GM19372 (cell line): ENCODE measurements at regions not wholly inside any gene's neighbourhood (a gene's known extent, or its start where the extent isn't known, plus 50 kb on each side); places are given as distances from the start of the nearest gene placed in this dataset.

Source experiments
- ATAC-seq: cut with Tn5 transposase; IDR thresholded peaks from one replicate; pipeline ENCODE4 v1.9.1; 2021; ENCODE audit warnings: mild to moderate bottlenecking, low read depth, moderate library complexity; ENCODE audit not compliant: unreplicated experiment

- no peak for ATAC-seq
Measured at GRCh38 chr10:56782503-56782902, 421.4 kb upstream of the ZWINT start.

GRCh38 chr10:56771343-56771742, 410.3 kb upstream of the ZWINT start:
- ATAC-seq = no peak

GRCh38 chr10:56763090-56763489, 402.0 kb upstream of the ZWINT start:
- ATAC-seq = no peak

GRCh38 chr10:56745490-56745889, 384.4 kb upstream of the ZWINT start:
- ATAC-seq = no peak

- ATAC-seq = no peak
Measured at GRCh38 chr10:56728349-56728748, 367.3 kb upstream of the ZWINT start.

GRCh38 chr10:56722912-56723311, 361.9 kb upstream of the ZWINT start:
- no peak for ATAC-seq

GRCh38 chr10:56715262-56715661, 354.2 kb upstream of the ZWINT start:
- no peak for ATAC-seq

GRCh38 chr10:56698506-56698905, 337.4 kb upstream of the ZWINT start:
- no peak for ATAC-seq

GRCh38 chr10:56679578-56679977, 318.5 kb upstream of the ZWINT start:
- no peak for ATAC-seq

- peak; percentile 93 for ATAC-seq
Measured at GRCh38 chr10:56662765-56663447, 301.8 kb upstream of the ZWINT start.

- ATAC-seq = no peak
Measured at GRCh38 chr10:56653289-56653688, 292.2 kb upstream of the ZWINT start.

- no peak for ATAC-seq
Measured at GRCh38 chr10:56646329-56647111, 285.5 kb upstream of the ZWINT start.

GRCh38 chr10:56633876-56634452, 272.9 kb upstream of the ZWINT start:
- peak; percentile 97 for ATAC-seq

GRCh38 chr10:56632537-56632936, 271.5 kb upstream of the ZWINT start:
- no peak for ATAC-seq

- ATAC-seq = peak; percentile 66
Measured at GRCh38 chr10:56624082-56624481, 263.0 kb upstream of the ZWINT start.

- no peak for ATAC-seq
Measured at GRCh38 chr10:56623064-56623463, 262.0 kb upstream of the ZWINT start.

GRCh38 chr10:56622335-56622973, 261.4 kb upstream of the ZWINT start:
- ATAC-seq = peak; percentile 61

- no peak for ATAC-seq
Measured at GRCh38 chr10:56606202-56606601, 245.1 kb upstream of the ZWINT start.

- no peak for ATAC-seq
Measured at GRCh38 chr10:56605051-56605450, 244.0 kb upstream of the ZWINT start.

GRCh38 chr10:56604624-56605023, 243.6 kb upstream of the ZWINT start:
- ATAC-seq = no peak

- no peak for ATAC-seq
Measured at GRCh38 chr10:56599201-56599600, 238.1 kb upstream of the ZWINT start.
